IMR-90 (cell line): ENCODE measurements at regions not wholly inside any gene's neighbourhood (a gene's known extent, or its start where the extent isn't known, plus 50 kb on each side); places are given as distances from the start of the nearest gene placed in this dataset.

ENCODE experiments used
- ATAC-seq: fragments of 200-7000 bp; cut with Tn5 transposase; 2 replicates; pipeline ENCODE4 v1.9.1; 2020; ENCODE audit warnings: low read depth, mild to moderate bottlenecking, moderate library complexity
- BruUV-seq: library from RNA; stranded (reverse); fragments of 400-500 nt; replicated peaks from 2 replicates; lab custom pipeline; 2021; lab: Mats Ljungman, UMichigan
- CTCF ChIA-PET: fragments of 300-600 bp; formaldehyde crosslinking; extraction: SDS; loops from one replicate; lab custom pipeline; 2021; ENCODE audit warnings: antibody characterized with exemption; lab: Yijun Ruan, JAX
- POLR2A ChIA-PET: fragments of 300-600 bp; sonication (Branson Sonifier 250); formaldehyde crosslinking; loops from one replicate; lab custom pipeline; 2022; ENCODE audit warnings: antibody characterized with exemption; ENCODE audit not compliant: unreplicated experiment; lab: Charles Lee
- DNase-seq: peaks from one replicate; pipeline ENCODE4 v3.0.0; 2013
- H2AFZ ChIP-seq: replicated peaks from 2 replicates; pipeline ENCODE3; 2013; ENCODE audit warnings: low read length, mild to moderate bottlenecking; ENCODE audit not compliant: poor library complexity
- H2AK5ac ChIP-seq: 2 replicates; pipeline ENCODE4 v1.6.1; 2013; ENCODE audit warnings: low read depth, low read length, inconsistent platforms
- H2AK9ac ChIP-seq: replicated peaks from 2 replicates; pipeline ENCODE3; 2013; ENCODE audit warnings: mild to moderate bottlenecking, low read depth, low read length, moderate library complexity; ENCODE audit not compliant: poor library complexity
- H2BK120ac ChIP-seq: 2 replicates; pipeline ENCODE4 v1.6.1; 2013; ENCODE audit warnings: low read depth, low read length, inconsistent platforms
- H2BK15ac ChIP-seq: 3 replicates; pipeline ENCODE4 v1.6.1; 2013; ENCODE audit warnings: low read depth, low read length, inconsistent platforms
- H2BK20ac ChIP-seq: 2 replicates; pipeline ENCODE4 v1.6.1; 2013; ENCODE audit warnings: low read depth, mild to moderate bottlenecking, inconsistent platforms, low read length, moderate library complexity
- H2BK5ac ChIP-seq: 2 replicates; pipeline ENCODE4 v1.6.1; 2013; ENCODE audit warnings: mild to moderate bottlenecking, low read depth, low read length, inconsistent platforms; ENCODE audit not compliant: poor library complexity, severe bottlenecking
- H3K14ac ChIP-seq: replicated peaks from 2 replicates; pipeline ENCODE4 v1.6.1; 2013; ENCODE audit warnings: low read depth, low read length, inconsistent platforms
- H3K18ac ChIP-seq: 2 replicates; pipeline ENCODE4 v1.6.1; 2013; ENCODE audit warnings: low read depth, low read length, control low read depth
- H3K23ac ChIP-seq: 2 replicates; pipeline ENCODE4 v1.6.1; 2013; ENCODE audit warnings: low read depth, low read length, inconsistent platforms
- H3K27ac ChIP-seq: 2 replicates; pipeline ENCODE4 v1.5.1; 2013; ENCODE audit warnings: mild to moderate bottlenecking, control low read depth, low read length; ENCODE audit not compliant: insufficient read depth
- H3K27me3 ChIP-seq: 2 replicates; pipeline ENCODE4 v1.6.1; 2013; ENCODE audit warnings: low read length; ENCODE audit not compliant: control insufficient read depth, insufficient read depth
- H3K36me3 ChIP-seq: 2 replicates; pipeline ENCODE4 v1.6.1; 2013; ENCODE audit warnings: low read length, mixed read lengths; ENCODE audit not compliant: control insufficient read depth, insufficient read depth
- H3K4ac ChIP-seq: 2 replicates; pipeline ENCODE4 v1.6.1; 2013; ENCODE audit warnings: low read depth, low read length, inconsistent platforms
- H3K4me1 ChIP-seq: 2 replicates; pipeline ENCODE4 v1.6.1; 2013; ENCODE audit warnings: low read length, mixed read lengths; ENCODE audit not compliant: control insufficient read depth, insufficient read depth
- H3K4me2 ChIP-seq: 2 replicates; pipeline ENCODE4 v1.6.1; 2013; ENCODE audit warnings: low read depth, mild to moderate bottlenecking, control low read depth, low read length, moderate library complexity
- H3K4me3 ChIP-seq: 2 replicates; pipeline ENCODE4 v1.5.1; 2013; ENCODE audit warnings: low read depth, mild to moderate bottlenecking, control low read depth, low read length, moderate library complexity; ENCODE audit not compliant: insufficient read depth
- H3K56ac ChIP-seq: 2 replicates; pipeline ENCODE4 v1.6.1; 2013; ENCODE audit warnings: low read length, inconsistent platforms; ENCODE audit not compliant: insufficient read depth; ENCODE audit errors: extremely low read depth
- H3K79me1 ChIP-seq, 2 experiments: 2 replicates each; pipeline ENCODE4 v1.6.1; 2013; ENCODE audit warnings: low read length in 2 of 2, inconsistent platforms in 1 of 2, low read depth in 1 of 2
- H3K9ac ChIP-seq: 2 replicates; pipeline ENCODE4 v1.6.1; 2013; ENCODE audit warnings: low read depth, low read length, control low read depth
- H3K9me1 ChIP-seq: 2 replicates; pipeline ENCODE4 v1.6.1; 2013; ENCODE audit warnings: low read length, inconsistent platforms; ENCODE audit not compliant: insufficient read depth
- H3K9me3 ChIP-seq: 2 replicates; pipeline ENCODE4 v1.6.1; 2013; ENCODE audit warnings: low read length; ENCODE audit not compliant: control insufficient read depth, insufficient read depth
- H4K20me1 ChIP-seq: 2 replicates; pipeline ENCODE4 v1.6.1; 2013; ENCODE audit warnings: low read length, inconsistent platforms; ENCODE audit not compliant: insufficient read depth
- H4K5ac ChIP-seq: 2 replicates; pipeline ENCODE4 v1.6.1; 2013; ENCODE audit warnings: mild to moderate bottlenecking, low read depth, low read length, control low read depth
- H4K8ac ChIP-seq, 2 experiments: 2 replicates each; pipeline ENCODE4 v1.6.1; 2013; ENCODE audit warnings: low read depth in 2 of 2, low read length in 2 of 2, control low read depth in 1 of 2, inconsistent platforms in 1 of 2
- H4K91ac ChIP-seq: 2 replicates; pipeline ENCODE4 v1.6.1; 2013; ENCODE audit warnings: low read depth, low read length, inconsistent platforms; ENCODE audit not compliant: insufficient read depth
- BHLHE40 ChIP-seq: fragments of 150-350 bp; IDR thresholded peaks from 2 replicates; pipeline ENCODE4 v1.6.1; 2016; ENCODE audit warnings: mild to moderate bottlenecking, low read depth, low read length
- CEBPB ChIP-seq: IDR thresholded peaks from 2 replicates; pipeline ENCODE4 v1.6.1; 2012; ENCODE audit warnings: low read depth, low read length, improper control_type of control experiment
- CHD1 ChIP-seq: IDR thresholded peaks from 2 replicates; pipeline ENCODE4 v1.6.1; 2012; ENCODE audit warnings: low read depth, low read length, improper control_type of control experiment
- FOS ChIP-seq: fragments of 150-350 bp; IDR thresholded peaks from 2 replicates; pipeline ENCODE4 v1.6.1; 2016; ENCODE audit warnings: low read depth, low read length
- MAFK ChIP-seq: IDR thresholded peaks from 2 replicates; pipeline ENCODE4 v1.6.1; 2012; ENCODE audit warnings: low read depth, low read length, improper control_type of control experiment
- MAZ ChIP-seq: IDR thresholded peaks from 2 replicates; pipeline ENCODE4 v1.6.1; 2012; ENCODE audit warnings: low read depth, mild to moderate bottlenecking, low read length, improper control_type of control experiment, moderate library complexity, borderline replicate concordance
- MXI1 ChIP-seq: IDR thresholded peaks from 2 replicates; pipeline ENCODE4 v1.6.1; 2012; ENCODE audit warnings: low read depth, mild to moderate bottlenecking, low read length, moderate library complexity, borderline replicate concordance
- NFE2L2 ChIP-seq: fragments of 150-350 bp; IDR thresholded peaks from 2 replicates; pipeline ENCODE4 v1.6.1; 2016; ENCODE audit warnings: low read depth, mild to moderate bottlenecking, low read length
- POLR2A ChIP-seq: IDR thresholded peaks from 2 replicates; pipeline ENCODE4 v1.6.1; 2012; ENCODE audit warnings: mild to moderate bottlenecking, low read depth, low read length
- RAD21 ChIP-seq: IDR thresholded peaks from 2 replicates; pipeline ENCODE4 v1.6.1; 2012; ENCODE audit warnings: low read length, improper control_type of control experiment
- RCOR1 ChIP-seq: IDR thresholded peaks from 2 replicates; pipeline ENCODE4 v1.6.1; 2012; ENCODE audit warnings: mild to moderate bottlenecking, low read length, improper control_type of control experiment; ENCODE audit not compliant: insufficient replicate concordance
- RFX5 ChIP-seq: IDR thresholded peaks from 2 replicates; pipeline ENCODE4 v1.8.0; 2012; ENCODE audit warnings: low read depth, mild to moderate bottlenecking, low read length, moderate library complexity
- SMC3 ChIP-seq: fragments of 150-350 bp; IDR thresholded peaks from 2 replicates; pipeline ENCODE4 v1.6.1; 2016; ENCODE audit warnings: low read depth, mild to moderate bottlenecking, antibody characterized with exemption, low read length, moderate library complexity
- WGBS, 2 experiments: methylation state at CpG; one replicate each; pipeline versions ENCODE4 v1.1.5 to v1.1.7; 2013; ENCODE audit warnings: missing lambda C conversion rate in 2 of 2; ENCODE audit not compliant: insufficient read length in 1 of 2; ENCODE audit errors: extremely low coverage in 2 of 2; 5-methylcytosine and 5-hydroxymethylcytosine counted together
- dilution Hi-C: fragments of 300-500 bp; cut with HindIII; formaldehyde crosslinking; loops from one replicate; pipeline ENCODE4 v1.14.3; 2018; ENCODE audit warnings: low sequenced_read_pairs; ENCODE audit not compliant: unreplicated experiment
- in situ Hi-C: fragments of 300-500 bp; cut with MboI; formaldehyde crosslinking; loops from 3 replicates; pipeline ENCODE4 v1.14.3; 2019; ENCODE audit warnings: low sequenced_read_pairs, inconsistent platforms, mixed read lengths
- intact Hi-C: fragments of 100-400 bp; cut with micrococcal nuclease; formaldehyde crosslinking; loops from 2 replicates; pipeline ENCODE4 v1.10.0; 2022
- TF ChIP-seq, protein P1 (sequence below): fragments of 150-350 bp; IDR thresholded peaks from 2 replicates; pipeline ENCODE4 v1.6.1; 2017; ENCODE audit warnings: mild to moderate bottlenecking, antibody characterized with exemption, low read length, low read depth
- TF ChIP-seq, protein P2 (sequence below): fragments of 150-350 bp; IDR thresholded peaks from 2 replicates; pipeline ENCODE4 v1.6.1; 2016; ENCODE audit warnings: low read depth, mild to moderate bottlenecking, low read length, moderate library complexity, borderline replicate concordance
- TF ChIP-seq, protein P3 (sequence below): conservative IDR thresholded peaks from 2 replicates; pipeline ENCODE4 v1.5.1; 2012; ENCODE audit warnings: mild to moderate bottlenecking, low read depth, low read length, improper control_type of control experiment

DNA sequence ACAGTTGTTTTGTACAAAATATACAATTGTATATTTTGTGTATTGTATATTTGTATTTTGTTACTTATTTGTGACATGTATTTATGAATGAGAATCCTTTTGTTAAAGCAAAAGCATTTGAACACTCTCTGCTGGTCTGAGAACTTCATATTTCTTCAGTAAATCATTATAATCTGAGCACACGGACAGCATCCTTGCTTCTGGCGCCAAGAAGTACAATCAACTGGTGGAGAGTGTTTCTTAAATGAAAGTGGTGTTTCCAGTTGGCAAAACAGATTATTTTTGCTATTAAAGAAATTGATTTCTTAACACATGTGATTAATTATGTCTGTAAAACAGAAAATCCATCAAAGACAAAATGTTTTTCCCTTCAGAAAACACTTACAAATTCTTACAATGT is 95.1 kb upstream of the COPS8 start:
- no peak overlapping the region for H3K4ac ChIP-seq
- H3K4me3 ChIP-seq, result no peak overlapping the region
- DNase-seq (no peak), ATAC-seq (no peak)
- intact Hi-C loops, result no loop called here
- H3K23ac ChIP-seq, result no peak overlapping the region
- H2BK15ac ChIP-seq, result no peak overlapping the region
- TF ChIP-seq FOS, result no peak
- no peak for TF ChIP-seq MXI1
- no peak for TF ChIP-seq POLR2A
- TF ChIP-seq RCOR1, result no peak
- TF ChIP-seq CEBPB, result no peak
- TF ChIP-seq NFE2L2, result no peak
- no peak for TF ChIP-seq BHLHE40
- no peak for TF ChIP-seq RFX5
- no peak for TF ChIP-seq MAFK
- TF ChIP-seq RAD21, result no peak
- TF ChIP-seq MAZ, result no peak
- TF ChIP-seq, protein P1, sequence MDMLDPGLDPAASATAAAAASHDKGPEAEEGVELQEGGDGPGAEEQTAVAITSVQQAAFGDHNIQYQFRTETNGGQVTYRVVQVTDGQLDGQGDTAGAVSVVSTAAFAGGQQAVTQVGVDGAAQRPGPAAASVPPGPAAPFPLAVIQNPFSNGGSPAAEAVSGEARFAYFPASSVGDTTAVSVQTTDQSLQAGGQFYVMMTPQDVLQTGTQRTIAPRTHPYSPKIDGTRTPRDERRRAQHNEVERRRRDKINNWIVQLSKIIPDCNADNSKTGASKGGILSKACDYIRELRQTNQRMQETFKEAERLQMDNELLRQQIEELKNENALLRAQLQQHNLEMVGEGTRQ, result no peak
- TF ChIP-seq, protein P2, sequence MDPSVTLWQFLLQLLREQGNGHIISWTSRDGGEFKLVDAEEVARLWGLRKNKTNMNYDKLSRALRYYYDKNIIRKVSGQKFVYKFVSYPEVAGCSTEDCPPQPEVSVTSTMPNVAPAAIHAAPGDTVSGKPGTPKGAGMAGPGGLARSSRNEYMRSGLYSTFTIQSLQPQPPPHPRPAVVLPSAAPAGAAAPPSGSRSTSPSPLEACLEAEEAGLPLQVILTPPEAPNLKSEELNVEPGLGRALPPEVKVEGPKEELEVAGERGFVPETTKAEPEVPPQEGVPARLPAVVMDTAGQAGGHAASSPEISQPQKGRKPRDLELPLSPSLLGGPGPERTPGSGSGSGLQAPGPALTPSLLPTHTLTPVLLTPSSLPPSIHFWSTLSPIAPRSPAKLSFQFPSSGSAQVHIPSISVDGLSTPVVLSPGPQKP, result no peak
- TF ChIP-seq, protein P3, sequence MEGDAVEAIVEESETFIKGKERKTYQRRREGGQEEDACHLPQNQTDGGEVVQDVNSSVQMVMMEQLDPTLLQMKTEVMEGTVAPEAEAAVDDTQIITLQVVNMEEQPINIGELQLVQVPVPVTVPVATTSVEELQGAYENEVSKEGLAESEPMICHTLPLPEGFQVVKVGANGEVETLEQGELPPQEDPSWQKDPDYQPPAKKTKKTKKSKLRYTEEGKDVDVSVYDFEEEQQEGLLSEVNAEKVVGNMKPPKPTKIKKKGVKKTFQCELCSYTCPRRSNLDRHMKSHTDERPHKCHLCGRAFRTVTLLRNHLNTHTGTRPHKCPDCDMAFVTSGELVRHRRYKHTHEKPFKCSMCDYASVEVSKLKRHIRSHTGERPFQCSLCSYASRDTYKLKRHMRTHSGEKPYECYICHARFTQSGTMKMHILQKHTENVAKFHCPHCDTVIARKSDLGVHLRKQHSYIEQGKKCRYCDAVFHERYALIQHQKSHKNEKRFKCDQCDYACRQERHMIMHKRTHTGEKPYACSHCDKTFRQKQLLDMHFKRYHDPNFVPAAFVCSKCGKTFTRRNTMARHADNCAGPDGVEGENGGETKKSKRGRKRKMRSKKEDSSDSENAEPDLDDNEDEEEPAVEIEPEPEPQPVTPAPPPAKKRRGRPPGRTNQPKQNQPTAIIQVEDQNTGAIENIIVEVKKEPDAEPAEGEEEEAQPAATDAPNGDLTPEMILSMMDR, result no peak
- no peak for TF ChIP-seq CHD1
- TF ChIP-seq SMC3, result no peak
- H3K27me3 ChIP-seq, result peaks cover 33% of the 10 kb centered on the region
- no peak overlapping the region for H2AK5ac ChIP-seq
- no peaks in the 10 kb centered on the region for H4K20me1 ChIP-seq
- no peaks in the 10 kb centered on the region for H3K79me1 ChIP-seq
- ChIA-PET CTCF (no interaction called here), POLR2A (no interaction called here)
- H2BK120ac ChIP-seq, result no peak overlapping the region
- no peak overlapping the region for H3K27ac ChIP-seq
- no peak overlapping the region for H4K5ac ChIP-seq
- dilution Hi-C loops, result no loop called here
- no peak overlapping the region for H3K9ac ChIP-seq
- WGBS, 2 experiments, result no CpG with 5 or more reads among the region's 2 CpGs
- H3K4me1 ChIP-seq, result no peaks in the 10 kb centered on the region
- H4K91ac ChIP-seq, result no peak overlapping the region
- no TSS peak for BruUV-seq
- H3K36me3 ChIP-seq, result no peaks in the 10 kb centered on the region
- in situ Hi-C loops, result no loop called here
- H3K18ac ChIP-seq, result no peak overlapping the region
- H3K9me3 ChIP-seq, result no peaks in the 10 kb centered on the region
- no peak overlapping the region for H3K56ac ChIP-seq
- no peak overlapping the region for H2BK5ac ChIP-seq
- H2AFZ ChIP-seq, result no peak overlapping the region
- no peaks in the 10 kb centered on the region for H3K9me1 ChIP-seq
- no peak overlapping the region for H4K8ac ChIP-seq
- no peak overlapping the region for H3K14ac ChIP-seq
- H2AK9ac ChIP-seq, result no peak overlapping the region
- no peak overlapping the region for H2BK20ac ChIP-seq
- no peak overlapping the region for H3K4me2 ChIP-seq
